ENCODE measurements at regions not wholly inside any gene's neighbourhood (a gene's known extent, or its start where the extent isn't known, plus 50 kb on each side); places are given as distances from the start of the nearest gene placed in this dataset.

DNA sequence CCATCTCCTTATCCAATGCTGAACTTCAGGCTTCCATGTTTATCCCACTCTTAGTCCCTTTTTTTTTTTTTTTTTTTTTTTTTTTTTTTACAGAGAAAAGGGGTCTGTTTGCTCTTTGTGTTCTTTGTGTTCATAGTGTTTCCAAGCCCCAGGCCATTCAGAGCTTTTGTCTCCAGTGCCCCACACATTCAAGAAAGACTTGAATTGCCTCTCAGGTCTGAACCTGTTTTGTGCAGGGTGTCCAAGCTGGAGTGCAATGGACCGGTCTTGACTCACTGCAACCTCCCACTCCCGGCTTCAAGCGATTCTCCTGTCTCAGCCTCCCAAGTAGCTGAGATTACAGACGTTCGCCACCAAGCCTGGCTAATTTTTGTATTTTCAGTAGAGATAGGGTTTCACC, 191.2 kb downstream of the PALM2AKAP2 start:
- POLR2A ChIA-PET (ENCODE audit: unreplicated experiment) = no interaction called here
- Histone ChIP-seq H3K36me3 (ENCODE audit: control insufficient read depth, insufficient read depth, low read length) (no peaks in the 10 kb centered on the region; the same call in 1 of the 2 replicates), H3K9ac (ENCODE audit: low read depth, low read length) (no peak overlapping the region), H2AK5ac (ENCODE audit: low read depth, low read length) (no peak overlapping the region), H2BK15ac (ENCODE audit: low read depth, low read length) (no peak overlapping the region), H3K9me1 (ENCODE audit: insufficient read depth, low read length) (peaks cover 22% of the 10 kb centered on the region), H2BK5ac (ENCODE audit: low read depth, low read length, poor library complexity, severe bottlenecking) (no peak overlapping the region), H2BK120ac (ENCODE audit: low read depth, low read length) (no peak overlapping the region), H3K18ac (ENCODE audit: low read depth, low read length) (no peak overlapping the region), H4K5ac (ENCODE audit: low read depth, low read length) (no peak overlapping the region), H3K4me2 (ENCODE audit: low read depth, low read length) (no peak overlapping the region), H2AFZ (replicated peaks; ENCODE audit: low read length, poor library complexity) (no peak overlapping the region), H3K27me3 (ENCODE audit: control insufficient read depth, insufficient read depth, low read length) (no peaks in the 10 kb centered on the region), H3K4ac (ENCODE audit: low read depth, low read length) (no peak overlapping the region), H3K4me3 (ENCODE audit: insufficient read depth, low read depth, low read length) (no peak overlapping the region), H3K23ac (ENCODE audit: low read depth, low read length) (no peak overlapping the region), H4K8ac (ENCODE audit: low read depth in 2 of 2, low read length in 2 of 2) (no peak overlapping the region), H2AK9ac (replicated peaks; ENCODE audit: low read depth, low read length, poor library complexity) (no peak overlapping the region), H3K56ac (ENCODE audit: extremely low read depth, insufficient read depth, low read length) (no peak overlapping the region), H3K27ac (ENCODE audit: insufficient read depth, low read length) (no peak overlapping the region), H3K14ac (replicated peaks; ENCODE audit: low read depth, low read length) (no peak overlapping the region), H4K91ac (ENCODE audit: insufficient read depth, low read depth, low read length) (no peak overlapping the region), H2BK20ac (ENCODE audit: low read depth, low read length) (no peak overlapping the region), H3K9me3 (ENCODE audit: control insufficient read depth, insufficient read depth, low read length) (no peaks in the 10 kb centered on the region), H4K20me1 (ENCODE audit: insufficient read depth, low read length) (peaks cover 7% of the 10 kb centered on the region; the same call in 1 of the 2 replicates), H3K4me1 (ENCODE audit: control insufficient read depth, insufficient read depth, low read length) (peaks cover 24% of the 10 kb centered on the region), H3K79me1 (ENCODE audit: low read depth in 1 of 2, low read length in 2 of 2) (peaks cover 9 to 59% of the 10 kb centered on the region in 2 experiments)
- dilution Hi-C loops (cut with HindIII; ENCODE audit: low sequenced_read_pairs, unreplicated experiment) = no loop called here
- in situ Hi-C loops (cut with MboI; ENCODE audit: low sequenced_read_pairs) = no loop called here
- ATAC-seq (ENCODE audit: low read depth) (no peak), DNase-seq (no peak)
- TF ChIP-seq POLR2A (IDR thresholded peaks at IDR 0.05; ENCODE audit: low read depth, low read length) (no peak), RAD21 (IDR thresholded peaks at IDR 0.05; ENCODE audit: low read length) (no peak), MAZ (IDR thresholded peaks at IDR 0.05; ENCODE audit: borderline replicate concordance, low read depth, low read length) (no peak), SMC3 (IDR thresholded peaks at IDR 0.05; ENCODE audit: low read depth, low read length) (no peak), NFE2L2 (IDR thresholded peaks at IDR 0.05; ENCODE audit: low read depth, low read length) (no peak), CEBPB (IDR thresholded peaks at IDR 0.05; ENCODE audit: low read depth, low read length) (no peak), BHLHE40 (IDR thresholded peaks at IDR 0.05; ENCODE audit: low read depth, low read length) (no peak), RCOR1 (IDR thresholded peaks at IDR 0.05; ENCODE audit: insufficient replicate concordance, low read length) (no peak), CTCF (conservative IDR thresholded peaks at IDR 0.05; ENCODE audit: low read depth, low read length) (no peak), CHD1 (IDR thresholded peaks at IDR 0.05; ENCODE audit: low read depth, low read length) (no peak), MAFK (IDR thresholded peaks at IDR 0.05; ENCODE audit: low read depth, low read length) (no peak), RFX5 (IDR thresholded peaks at IDR 0.05; ENCODE audit: low read depth, low read length) (no peak)
- TF ChIP-seq, protein P1, sequence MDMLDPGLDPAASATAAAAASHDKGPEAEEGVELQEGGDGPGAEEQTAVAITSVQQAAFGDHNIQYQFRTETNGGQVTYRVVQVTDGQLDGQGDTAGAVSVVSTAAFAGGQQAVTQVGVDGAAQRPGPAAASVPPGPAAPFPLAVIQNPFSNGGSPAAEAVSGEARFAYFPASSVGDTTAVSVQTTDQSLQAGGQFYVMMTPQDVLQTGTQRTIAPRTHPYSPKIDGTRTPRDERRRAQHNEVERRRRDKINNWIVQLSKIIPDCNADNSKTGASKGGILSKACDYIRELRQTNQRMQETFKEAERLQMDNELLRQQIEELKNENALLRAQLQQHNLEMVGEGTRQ (IDR thresholded peaks at IDR 0.05; ENCODE audit: low read depth, low read length) = no peak
- TF ChIP-seq, protein P2, sequence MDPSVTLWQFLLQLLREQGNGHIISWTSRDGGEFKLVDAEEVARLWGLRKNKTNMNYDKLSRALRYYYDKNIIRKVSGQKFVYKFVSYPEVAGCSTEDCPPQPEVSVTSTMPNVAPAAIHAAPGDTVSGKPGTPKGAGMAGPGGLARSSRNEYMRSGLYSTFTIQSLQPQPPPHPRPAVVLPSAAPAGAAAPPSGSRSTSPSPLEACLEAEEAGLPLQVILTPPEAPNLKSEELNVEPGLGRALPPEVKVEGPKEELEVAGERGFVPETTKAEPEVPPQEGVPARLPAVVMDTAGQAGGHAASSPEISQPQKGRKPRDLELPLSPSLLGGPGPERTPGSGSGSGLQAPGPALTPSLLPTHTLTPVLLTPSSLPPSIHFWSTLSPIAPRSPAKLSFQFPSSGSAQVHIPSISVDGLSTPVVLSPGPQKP (IDR thresholded peaks at IDR 0.05; ENCODE audit: borderline replicate concordance, low read depth, low read length) = no peak
- 90% methylated on average over 2 of the region's 5 CpGs; no CpG with 5 or more reads in 1 of the 2 experiments for WGBS, 2 experiments (ENCODE audit: extremely low coverage in 2 of 2, insufficient read length in 1 of 2)
- intact Hi-C loops (cut with micrococcal nuclease) = no loop called here
- BruUV-seq (replicated peaks) = no TSS peak
- CTCF ChIA-PET = no interaction called here

Data from IMR-90 (cell line).